ENCODE measurements at regions not wholly inside any gene's neighbourhood (a gene's known extent, or its start where the extent isn't known, plus 50 kb on each side); places are given as distances from the start of the nearest gene placed in this dataset.

- H3K9me3 ChIP-seq (ENCODE audit: insufficient read depth in 2 of 2, low read depth in 1 of 2, low read length in 1 of 2), result no peaks in the 10 kb centered on the region
- FAIRE-seq, result no peak
- no peak overlapping the region for H3K4me3 ChIP-seq (ENCODE audit: extremely low read depth in 1 of 4, insufficient read depth in 2 of 4, low read depth in 3 of 4, low read length in 4 of 4)
Measured at GRCh38 chr18:37691162-37691561, 125.6 kb upstream of the CELF4 start.

More at GRCh38 chr18:37691162-37691561, 125.6 kb upstream of the CELF4 start:
- H3K4me2 ChIP-seq (ENCODE audit: insufficient read depth in 1 of 2, low read depth in 2 of 2, low read length in 2 of 2), result no peak overlapping the region
- H3K23me2 ChIP-seq (ENCODE audit: low read depth, low read length), result no peaks in the 10 kb centered on the region
- H4K5ac ChIP-seq (ENCODE audit: insufficient read length, low read depth, low read length), result no peak overlapping the region
- no peak overlapping the region for H3K23ac ChIP-seq (ENCODE audit: insufficient read length)
- CTCF ChIA-PET (ENCODE audit: partially characterized antibody), result interaction anchor here (0.9 to 1.0 kb wide), 3 partner anchors 12 to 368 kb away, joined by 3 to 4 read pairs (median 3); no protein-coding TSS in a partner anchor
- H3K56ac ChIP-seq (replicated peaks; ENCODE audit: insufficient read length, low read depth, low read length), result no peak overlapping the region
- H4K20me1 ChIP-seq (replicated peaks in 1 of 2; ENCODE audit: control insufficient read depth in 1 of 2, insufficient read depth in 2 of 2, low read length in 2 of 2), result no peaks in the 10 kb centered on the region
- no peaks in the 10 kb centered on the region for H3K79me2 ChIP-seq (ENCODE audit: control insufficient read depth in 1 of 2, insufficient read depth in 2 of 2, low read length in 2 of 2)
- H4K8ac ChIP-seq (ENCODE audit: extremely low read depth, insufficient read depth, low read length), result no peak overlapping the region
- no peak for TF ChIP-seq JUND (IDR thresholded peaks at IDR 0.05; ENCODE audit: low read length)
- TF ChIP-seq RAD21 (IDR thresholded peaks at IDR 0.05 in 1 of 2, conservative IDR thresholded peaks at IDR 0.05 in 1 of 2; ENCODE audit: low read depth in 2 of 2, low read length in 2 of 2), result no peak
- TF ChIP-seq POLR2A (IDR thresholded peaks at IDR 0.05; ENCODE audit: control extremely low read depth in 1 of 2, low read depth in 2 of 2, low read length in 2 of 2), result no peak
- TF ChIP-seq E2F6 (IDR thresholded peaks at IDR 0.05), result no peak
- TF ChIP-seq KDM1A (IDR thresholded peaks at IDR 0.05; ENCODE audit: borderline replicate concordance, low read length), result no peak
- no peak for TF ChIP-seq SIN3A (conservative IDR thresholded peaks at IDR 0.05 in 1 of 2, IDR thresholded peaks at IDR 0.05 in 1 of 2; ENCODE audit: low read depth in 1 of 2, low read length in 2 of 2)
- TF ChIP-seq, protein P1, sequence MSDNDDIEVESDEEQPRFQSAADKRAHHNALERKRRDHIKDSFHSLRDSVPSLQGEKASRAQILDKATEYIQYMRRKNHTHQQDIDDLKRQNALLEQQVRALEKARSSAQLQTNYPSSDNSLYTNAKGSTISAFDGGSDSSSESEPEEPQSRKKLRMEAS (IDR thresholded peaks at IDR 0.05), result no peak
- no peak for TF ChIP-seq BRCA1 (IDR thresholded peaks at IDR 0.05; ENCODE audit: low read depth, low read length)
- TF ChIP-seq CREB1 (IDR thresholded peaks at IDR 0.05), result no peak
- TF ChIP-seq EP300 (IDR thresholded peaks at IDR 0.05; ENCODE audit: borderline replicate concordance in 1 of 2, low read depth in 2 of 2, low read length in 2 of 2), result no peak
- no peak for TF ChIP-seq RBBP5 (IDR thresholded peaks at IDR 0.05; ENCODE audit: borderline replicate concordance, low read depth, low read length)
- no peak for TF ChIP-seq CBX5 (IDR thresholded peaks at IDR 0.05; ENCODE audit: low read depth, low read length)
- no peak for TF ChIP-seq SAP30 (IDR thresholded peaks at IDR 0.05; ENCODE audit: insufficient read depth, insufficient replicate concordance, low read length)
- TF ChIP-seq SRF (IDR thresholded peaks at IDR 0.05; ENCODE audit: low read depth, low read length), result no peak
- H3K27ac ChIP-seq (ENCODE audit: low read depth, low read length), result no peak overlapping the region
- no peaks in the 10 kb centered on the region for H3K36me3 ChIP-seq (ENCODE audit: control insufficient read depth in 2 of 4, insufficient read depth in 4 of 4, low read length in 3 of 4)
- no peak overlapping the region for H3K14ac ChIP-seq (ENCODE audit: insufficient read length)
- no peak overlapping the region for H3K4ac ChIP-seq (replicated peaks; ENCODE audit: insufficient read length, low read depth, low read length)
- H2BK15ac ChIP-seq (ENCODE audit: low read length), result no peak overlapping the region
- no peak overlapping the region for H2BK120ac ChIP-seq (replicated peaks; ENCODE audit: low read depth, low read length)
- H2AK5ac ChIP-seq (ENCODE audit: low read depth, low read length), result no peak overlapping the region
- H3K79me1 ChIP-seq (ENCODE audit: low read depth, low read length), result no peaks in the 10 kb centered on the region
- POLR2A ChIA-PET (ENCODE audit: partially characterized antibody), result no interaction called here
- 90% methylated on average over 1 of the region's 1 CpG; no CpG with 5 or more reads in 1 of the 2 experiments for WGBS, 2 experiments (ENCODE audit: extremely low coverage in 1 of 2, insufficient coverage in 1 of 2, insufficient read length in 1 of 2, insufficient replicate concordance in 2 of 2, low coverage in 1 of 2, low lambda C conversion rate in 2 of 2, missing lambda C conversion rate in 1 of 2)
- no peak overlapping the region for H2BK5ac ChIP-seq (ENCODE audit: low read depth, low read length)
- no peaks in the 10 kb centered on the region for H3K27me3 ChIP-seq (replicated peaks in 1 of 4; ENCODE audit: control insufficient read depth in 3 of 4, extremely low read depth in 1 of 4, insufficient read depth in 3 of 4, low read length in 3 of 4)
- H4K91ac ChIP-seq (replicated peaks; ENCODE audit: insufficient read length, low read length), result no peak overlapping the region
- no peak overlapping the region for H3K9ac ChIP-seq (replicated peaks in 1 of 4; ENCODE audit: extremely low read depth in 1 of 4, low read depth in 3 of 4, low read length in 3 of 4)
- H2AFZ ChIP-seq (ENCODE audit: low read length), result no peak overlapping the region
- no peak overlapping the region for H2BK20ac ChIP-seq (ENCODE audit: low read length)
- H3K18ac ChIP-seq (ENCODE audit: extremely low read depth, low read length), result no peak overlapping the region
- DNase-seq (ENCODE audit: low read depth in 1 of 2, low spot score in 2 of 2), result no peak
- H3K4me1 ChIP-seq (replicated peaks in 1 of 4; ENCODE audit: control insufficient read depth in 3 of 4, insufficient read depth in 4 of 4, low read length in 3 of 4), result no peaks in the 10 kb centered on the region
- no peak overlapping the region for H2BK12ac ChIP-seq (ENCODE audit: low read depth, low read length)

Measured in H1 (cell line).